K562 (cell line): ENCODE measurements at regions not wholly inside any gene's neighbourhood (a gene's known extent, or its start where the extent isn't known, plus 50 kb on each side); places are given as distances from the start of the nearest gene placed in this dataset.

ENCODE experiments used
- MYC ChIP-seq, 2 experiments: fragments of 250-450 bp in 1 of 2; sonication (Bioruptor Pico) in 1 of 2; IDR thresholded peaks; 2 replicates each; pipeline versions ENCODE4 v1.5.1 to v1.6.1; 2012 to 2021; ENCODE audit warnings: low read depth in 2 of 2, borderline replicate concordance in 1 of 2, improper control_type of control experiment in 1 of 2, low read length in 1 of 2, mild to moderate bottlenecking in 1 of 2, moderate library complexity in 1 of 2
- ZNF212 ChIP-seq: fragments of 450-650 bp; formaldehyde crosslinking; IDR thresholded peaks from 2 replicates; pipeline ENCODE4 v1.4.0; 2020; ENCODE audit warnings: mild to moderate bottlenecking
- ZNF785 ChIP-seq: fragments of 250-450 bp; sonication (Bioruptor Pico); IDR thresholded peaks from 2 replicates; pipeline ENCODE4 v1.4.0; 2020; ENCODE audit warnings: mild to moderate bottlenecking

DNA sequence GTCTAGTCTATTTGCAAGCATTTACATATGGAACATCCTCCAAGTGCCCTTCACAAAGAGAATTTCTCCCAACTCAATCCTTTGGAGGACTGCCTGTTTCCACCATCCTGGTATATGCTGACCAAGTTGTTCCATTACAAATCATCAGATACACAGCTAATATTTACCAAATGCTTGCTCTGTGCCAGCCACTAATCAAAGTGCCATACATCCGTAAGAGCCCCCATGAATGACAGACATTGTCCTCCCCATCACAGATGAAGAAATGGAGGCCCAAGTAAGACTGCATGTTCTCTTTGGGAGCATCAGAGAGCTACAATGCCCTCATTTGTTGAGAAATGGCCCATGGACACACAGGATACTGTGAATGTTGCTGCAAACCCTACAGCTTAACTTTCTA is 130.0 kb upstream of the BACE2 start:
- no peak for TF ChIP-seq MYC (IDR thresholded peaks at IDR 0.05; ENCODE audit: low read depth, low read length)
- no peak for TF ChIP-seq MYC (CRISPR knock-in tag; IDR thresholded peaks at IDR 0.05; ENCODE audit: borderline replicate concordance, low read depth)
- no peak for TF ChIP-seq ZNF212 (CRISPR knock-in tag)
- no peak for TF ChIP-seq ZNF785 (CRISPR knock-in tag)
